HG03175 (cell line): ENCODE measurements at regions not wholly inside any gene's neighbourhood (a gene's known extent, or its start where the extent isn't known, plus 50 kb on each side); places are given as distances from the start of the nearest gene placed in this dataset.
"Not testable (repeated sequence)": the region's sequence is repeated elsewhere in the genome, so short reads cannot be mapped to it uniquely, and the experiment has no call there.

Experiments used
- ATAC-seq: cut with Tn5 transposase; IDR thresholded peaks from one replicate; pipeline ENCODE4 v1.9.1; 2021; ENCODE audit warnings: mild to moderate bottlenecking, moderate library complexity; ENCODE audit not compliant: unreplicated experiment

DNA sequence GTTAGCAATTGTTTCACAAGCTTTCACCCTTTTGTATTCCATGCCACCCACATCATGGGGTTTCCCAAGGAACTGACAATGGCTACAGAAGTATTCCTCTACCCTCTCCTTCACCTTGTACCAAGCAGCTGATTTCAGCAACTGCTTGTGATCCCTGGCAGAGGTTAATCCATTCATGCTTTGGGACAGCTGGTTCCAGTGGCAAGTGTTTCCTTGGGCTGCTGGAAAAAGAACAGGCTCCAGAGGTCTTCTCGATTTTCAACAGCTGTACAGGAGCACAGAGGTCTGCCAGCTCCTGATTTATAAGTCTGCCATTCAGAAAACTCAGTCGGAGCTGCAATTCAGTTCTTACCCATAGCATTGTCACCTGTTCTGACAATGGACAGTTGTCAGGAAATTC is 239.2 kb upstream of the CWC22 start:
- no peak for ATAC-seq

DNA sequence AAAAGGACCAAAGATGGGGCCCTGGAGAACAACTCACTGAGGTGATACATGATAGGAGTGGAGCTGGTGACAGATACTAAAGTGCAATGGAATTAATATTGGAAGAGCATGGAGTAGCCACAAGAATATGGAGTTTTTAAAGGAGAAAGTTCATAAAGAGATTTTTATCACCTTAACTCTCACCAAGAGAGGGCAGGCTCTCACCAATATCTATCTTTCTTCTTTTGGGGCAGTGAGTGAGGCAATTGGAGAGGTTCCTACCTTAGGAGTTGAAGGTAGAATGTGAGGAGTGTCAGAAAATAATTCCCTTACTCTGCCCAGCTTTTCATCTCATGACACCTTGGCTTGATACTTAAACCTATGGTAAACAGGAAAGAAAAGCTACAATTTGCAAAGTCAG is 233.7 kb upstream of the CWC22 start:
- no peak for ATAC-seq

DNA sequence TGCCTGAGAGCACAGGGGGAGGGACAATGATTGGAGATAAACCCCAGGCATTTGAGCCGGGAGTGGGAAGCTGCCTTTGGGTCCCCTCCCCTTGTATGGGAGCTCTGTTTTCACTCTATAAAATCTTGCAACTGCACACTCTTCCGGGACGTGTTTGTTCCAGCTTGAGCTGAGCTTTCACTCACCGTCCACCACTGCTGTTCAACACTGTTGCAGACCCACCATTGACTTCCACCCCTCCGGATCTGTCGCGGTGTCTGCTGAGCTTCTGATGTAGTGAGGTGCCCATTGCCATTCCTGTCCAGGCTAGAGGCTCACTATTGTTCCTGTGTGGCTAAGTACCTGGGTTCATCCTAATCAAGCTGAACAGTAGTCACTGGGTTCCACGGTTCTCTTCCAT is 231.6 kb upstream of the CWC22 start:
- no peak for ATAC-seq

- not testable (repeated sequence) for ATAC-seq
Measured at GRCh38 chr2:180236061-180236460, 229.0 kb upstream of the CWC22 start.

DNA sequence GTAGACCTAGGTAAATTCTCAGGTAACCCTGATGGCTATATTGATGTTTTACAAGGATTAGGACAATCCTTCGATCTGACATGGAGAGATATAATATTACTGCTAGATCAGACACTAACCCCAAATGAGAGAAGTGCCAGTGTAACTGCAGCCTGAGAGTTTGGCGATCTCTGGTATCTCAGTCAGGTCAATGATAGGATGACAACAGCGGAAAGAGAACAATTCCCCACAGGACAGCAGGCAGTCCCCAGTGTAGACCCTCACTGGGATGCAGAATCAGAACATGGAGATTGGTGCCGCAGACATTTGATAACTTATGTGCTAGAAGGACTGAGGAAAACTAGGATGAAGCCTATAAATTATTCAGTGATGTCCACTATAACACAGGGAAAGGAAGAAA is 228.4 kb upstream of the CWC22 start:
- ATAC-seq = not testable (repeated sequence)

DNA sequence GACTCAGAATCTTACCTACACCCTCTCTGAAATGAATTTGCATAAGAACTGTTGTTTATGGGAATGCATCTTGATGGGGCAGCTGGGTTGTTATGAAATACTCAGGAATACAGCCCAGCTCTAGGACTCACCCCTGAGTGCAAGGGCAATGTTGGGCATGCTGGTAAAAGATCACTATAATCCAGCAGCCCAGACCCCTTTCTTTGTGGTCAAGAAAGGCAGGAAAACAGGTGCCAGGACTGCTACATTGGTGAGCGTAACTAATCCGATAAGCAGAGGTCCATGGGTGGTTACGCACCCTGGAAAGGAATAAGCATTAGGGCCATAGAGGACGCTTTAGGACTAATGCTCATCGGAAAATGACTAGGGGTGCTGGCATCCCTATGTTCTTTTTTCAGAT is 227.9 kb upstream of the CWC22 start:
- ATAC-seq = not testable (repeated sequence)

DNA sequence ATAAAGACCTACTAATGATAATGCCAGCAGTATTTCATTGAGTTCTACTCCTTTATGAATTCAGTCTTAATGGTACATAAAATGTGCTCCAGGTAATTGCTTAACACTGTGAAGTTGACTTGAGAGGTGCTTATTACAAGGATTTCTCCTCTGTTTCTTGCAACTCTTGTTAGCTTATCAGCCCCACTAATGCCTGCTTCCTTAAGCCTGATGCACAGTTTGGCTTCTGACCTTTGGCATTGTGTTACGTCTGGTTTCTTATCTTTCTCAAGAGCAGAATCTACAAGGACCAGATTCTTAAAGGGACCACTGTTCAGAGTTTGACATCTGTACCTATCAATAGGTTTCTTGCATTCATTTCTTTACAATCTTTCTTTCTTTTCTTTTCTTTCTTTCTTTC is 223.9 kb upstream of the CWC22 start:
- ATAC-seq = no peak

- no peak for ATAC-seq
Measured at GRCh38 chr2:180227461-180227860, 220.4 kb upstream of the CWC22 start.

- no peak for ATAC-seq
Measured at GRCh38 chr2:180225118-180225517, 218.0 kb upstream of the CWC22 start.

GRCh38 chr2:180222644-180223043 is 215.5 kb upstream of the CWC22 start:
- ATAC-seq = no peak

DNA sequence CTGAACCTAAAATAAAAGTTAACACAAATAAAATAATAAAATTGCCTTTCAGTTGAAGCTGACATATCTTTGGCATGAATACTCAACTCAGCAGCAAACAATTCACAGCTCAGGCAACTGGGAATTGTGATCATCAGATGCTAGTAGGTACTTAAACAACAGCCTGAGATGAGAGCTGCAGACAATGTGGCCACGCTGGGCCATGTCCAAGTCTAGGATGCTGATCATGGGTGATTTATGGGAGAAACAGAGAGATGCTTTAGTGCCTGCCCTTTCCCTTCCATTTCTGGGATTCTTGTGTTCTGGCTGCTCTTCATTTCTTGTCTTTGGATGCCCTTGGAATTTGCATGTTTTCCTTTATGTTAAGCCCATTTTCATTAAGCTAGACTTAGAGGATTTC is 212.4 kb upstream of the CWC22 start:
- ATAC-seq = no peak

DNA sequence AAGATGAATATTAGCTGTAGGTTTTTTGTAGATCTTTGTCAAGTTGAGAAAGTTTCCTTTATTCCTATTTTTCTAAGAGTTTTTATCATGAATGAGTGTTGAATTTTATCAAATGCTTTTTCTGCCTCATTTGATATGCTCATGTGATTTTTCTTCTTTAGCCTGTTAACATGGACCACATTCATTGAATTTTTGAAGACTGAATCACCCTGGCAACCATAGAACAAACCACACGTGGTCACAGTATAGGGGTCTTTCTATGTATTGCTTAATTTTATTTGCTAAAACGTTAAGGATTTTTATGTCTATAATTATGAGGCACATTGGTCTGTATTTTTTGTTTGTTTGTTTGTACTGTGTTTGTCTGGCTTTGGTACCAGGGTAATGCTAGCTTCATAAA is 201.7 kb upstream of the CWC22 start:
- no peak for ATAC-seq

DNA sequence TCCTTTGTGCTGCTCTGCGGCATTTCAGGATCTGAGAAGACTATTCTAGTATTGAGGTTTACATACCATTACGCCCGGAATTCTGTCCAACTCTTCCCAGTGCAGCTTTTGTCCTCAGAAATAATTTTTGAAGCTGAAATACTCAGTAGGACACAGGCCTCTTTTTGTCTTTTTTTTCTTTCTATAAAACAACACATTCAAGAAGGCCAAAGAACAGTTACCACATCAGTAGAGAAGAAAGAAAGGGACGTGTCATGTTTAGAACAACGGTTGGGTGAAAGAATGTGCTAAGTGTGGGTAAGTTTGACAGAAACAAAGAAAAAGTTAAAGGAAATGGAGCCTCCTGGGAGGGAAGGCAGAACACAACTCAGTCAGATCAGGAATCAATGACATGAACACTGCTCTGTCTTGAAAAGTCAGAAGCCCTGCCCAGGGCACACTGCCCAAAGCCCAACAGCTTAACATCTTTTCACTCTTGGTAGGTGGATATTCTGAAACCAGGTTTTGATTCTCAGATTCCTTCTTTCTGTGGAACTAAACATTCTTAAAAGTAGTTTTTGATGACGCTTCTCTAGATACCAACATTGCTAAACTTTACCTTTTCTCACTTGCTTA is 198.6 kb upstream of the CWC22 start:
- no peak for ATAC-seq

DNA sequence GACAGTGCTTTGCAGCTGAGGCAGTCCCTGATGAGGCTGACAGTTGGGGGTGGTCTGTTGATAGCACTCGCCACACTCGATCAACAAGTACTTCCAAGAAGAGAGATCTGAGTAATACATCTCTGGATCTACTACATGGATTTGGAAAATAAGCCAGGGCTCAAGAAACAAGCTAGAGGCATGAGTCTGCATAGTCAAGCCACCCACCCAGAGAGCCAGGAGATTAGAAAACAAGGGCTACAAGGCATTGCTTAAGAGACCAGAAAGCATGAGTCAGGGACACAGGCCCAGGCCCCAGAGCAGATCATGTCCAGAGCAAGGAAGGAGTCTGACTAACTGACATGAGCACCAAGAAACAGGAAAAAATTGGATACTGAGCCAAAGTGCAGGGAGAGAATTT is 196.9 kb upstream of the CWC22 start:
- no peak for ATAC-seq

GRCh38 chr2:180202467-180202951 is 195.4 kb upstream of the CWC22 start:
- ATAC-seq = no peak

GRCh38 chr2:180196419-180196977 is 189.4 kb upstream of the CWC22 start:
- ATAC-seq = no peak

GRCh38 chr2:180195847-180196246 is 188.8 kb upstream of the CWC22 start:
- ATAC-seq = no peak

- no peak for ATAC-seq
Measured at GRCh38 chr2:180191432-180192124, 184.5 kb upstream of the CWC22 start.

GRCh38 chr2:180190851-180191250 is 183.8 kb upstream of the CWC22 start:
- no peak for ATAC-seq

- ATAC-seq = no peak
Measured at GRCh38 chr2:180187611-180188010, 180.5 kb upstream of the CWC22 start.

DNA sequence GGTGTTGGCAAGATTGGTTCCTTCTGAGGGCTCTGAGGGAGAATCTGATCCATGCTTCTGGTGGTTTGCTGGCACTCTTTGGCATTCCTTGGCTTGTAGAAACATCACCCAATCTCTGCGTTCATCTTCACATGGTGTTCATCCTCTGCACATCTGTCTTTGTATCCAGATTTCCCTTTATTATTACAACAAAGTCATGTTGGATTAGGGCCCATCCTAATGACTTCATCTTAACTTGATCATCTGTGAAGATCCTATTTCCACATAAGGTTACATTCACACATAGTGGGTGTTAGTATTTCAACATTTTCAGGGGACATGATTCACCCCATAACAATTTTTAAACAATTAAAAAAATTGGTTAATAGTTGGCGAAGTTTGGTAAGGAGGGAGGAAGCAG is 177.4 kb upstream of the CWC22 start:
- no peak for ATAC-seq

- no peak for ATAC-seq
Measured at GRCh38 chr2:180180511-180180910, 173.4 kb upstream of the CWC22 start.
